Vagina (tissue), 2 donors: ENCODE measurements at regions not wholly inside any gene's neighbourhood (a gene's known extent, or its start where the extent isn't known, plus 50 kb on each side); places are given as distances from the start of the nearest gene placed in this dataset.

Experiments
- CTCF ChIP-seq, 3 experiments: fragments of 450-650 bp in 2 of 3; fragments of 200-600 bp in 1 of 3; sonication (generic) in 1 of 3; IDR thresholded peaks; one replicate each; pipeline ENCODE4 v1.5.1; 2017 to 2019; ENCODE audit warnings: antibody characterized with exemption in 3 of 3, mild to moderate bottlenecking in 2 of 3, moderate library complexity in 2 of 3
- POLR2A ChIP-seq, 2 donors: fragments of 450-650 bp; IDR thresholded peaks; one replicate each; pipeline ENCODE4 v1.6.1; 2017; ENCODE audit warnings: antibody characterized with exemption in 2 of 2, mild to moderate bottlenecking in 2 of 2, moderate library complexity in 2 of 2
- POLR2AphosphoS5 ChIP-seq, 2 donors: sonication (generic); formaldehyde crosslinking; IDR thresholded peaks; one replicate each; pipeline ENCODE4 v1.9.0; 2017; ENCODE audit warnings: antibody characterized with exemption in 2 of 2, mild to moderate bottlenecking in 2 of 2, low read depth in 1 of 2; ENCODE audit not compliant: insufficient read depth in 1 of 2

- TF ChIP-seq CTCF (IDR thresholded peaks at IDR 0.05): no peak
- TF ChIP-seq POLR2A (IDR thresholded peaks at IDR 0.05): no peak
- no peak for TF ChIP-seq POLR2AphosphoS5 (IDR thresholded peaks at IDR 0.05; ENCODE audit: insufficient read depth in 1 of 2, low read depth in 1 of 2)
Measured at GRCh38 chr7:115558161-115558560, 472.4 kb downstream of the TFEC start.
